Motor neuron (in vitro differentiated cells): ENCODE measurements at regions not wholly inside any gene's neighbourhood (a gene's known extent, or its start where the extent isn't known, plus 50 kb on each side); places are given as distances from the start of the nearest gene placed in this dataset.

ENCODE experiments used
- ATAC-seq, 8 experiments: fragments of 200-7000 bp; cut with Tn5 transposase; replicated peaks in 6 of 8; 2 replicates each; pipeline ENCODE4 v1.8.0; 2021; ENCODE audit warnings: mild to moderate bottlenecking in 8 of 8, moderate library complexity in 8 of 8
- H3K27ac ChIP-seq, 2 donors: fragments of 250-450 bp; sonication (Bioruptor Pico); 2 replicates each; pipeline ENCODE4 v1.9.0; 2021; ENCODE audit warnings: antibody characterized with exemption in 2 of 2, mild to moderate bottlenecking in 2 of 2, moderate library complexity in 1 of 2
- H3K4me1 ChIP-seq, 2 donors: fragments of 250-450 bp; sonication (Bioruptor Pico); replicated peaks in 1 of 2; 2 replicates each; pipeline ENCODE4 v1.6.1; 2021; ENCODE audit warnings: antibody characterized with exemption in 2 of 2, mild to moderate bottlenecking in 2 of 2, moderate library complexity in 1 of 2
- H3K4me3 ChIP-seq, 5 donors: fragments of 250-450 bp; sonication (Bioruptor Pico); 2 replicates each; pipeline ENCODE4 v1.9.0; 2021; ENCODE audit warnings: antibody characterized with exemption in 5 of 5, mild to moderate bottlenecking in 5 of 5, moderate library complexity in 4 of 5
- WGBS, 10 experiments: fragments of 450-650 bp; shearing (Covaris generic); methylation state at CpG; one replicate each; pipeline ENCODE4 v1.0.0; 2022; 5-methylcytosine and 5-hydroxymethylcytosine counted together
- in situ Hi-C, 9 experiments: fragments of 400-800 bp; cut with MboI; loops; one replicate each; pipeline ENCODE4 v1.15.0; 2021; ENCODE audit warnings: low sequenced_read_pairs in 9 of 9, low pct_unique_long_range_greater_than_20kb in 2 of 9; ENCODE audit not compliant: unreplicated experiment in 9 of 9

DNA sequence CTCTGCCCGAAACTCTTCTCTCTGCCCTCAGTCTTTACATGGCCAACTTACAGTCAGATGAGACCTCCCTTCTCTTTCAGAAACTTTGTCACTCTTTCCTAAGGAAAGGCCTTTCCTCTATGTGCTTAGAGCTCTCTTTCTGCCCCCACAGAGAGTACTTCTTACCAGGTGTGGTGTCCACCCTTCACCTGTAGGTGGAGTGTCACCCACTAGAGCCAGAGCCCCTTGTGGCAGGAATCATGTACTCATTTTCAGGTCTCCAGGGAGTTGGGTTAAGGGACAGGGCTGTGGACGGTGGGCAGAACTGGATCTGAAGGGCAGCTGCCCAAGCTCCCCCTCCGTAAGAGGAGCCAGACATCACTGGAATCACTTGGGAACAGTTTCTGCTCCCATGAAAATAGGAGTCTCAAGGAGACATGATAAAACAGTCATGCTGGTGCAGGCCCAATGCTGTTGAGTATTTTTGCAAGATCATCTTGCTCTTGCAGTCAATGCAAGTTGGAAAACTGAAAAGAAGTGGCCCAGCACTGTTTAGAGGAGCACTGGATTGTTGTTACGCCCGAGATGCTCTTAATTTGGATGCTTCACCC lies 436.7 kb downstream of the ZSWIM6 start:
- 13 to 100% (median 92%) methylated on average over 1 to 5 of the region's 5 CpGs; no CpG with 5 or more reads in 1 of the 10 experiments for WGBS, 10 experiments
- peak in 3 of 8 experiments; percentile 19 to 89 (median 41) for ATAC-seq
- H3K4me1 ChIP-seq: no peaks in the 10 kb centered on the region
- H3K4me3 ChIP-seq: no peak overlapping the region
- in situ Hi-C loops: no loop called here
- H3K27ac ChIP-seq: no peak overlapping the region

DNA sequence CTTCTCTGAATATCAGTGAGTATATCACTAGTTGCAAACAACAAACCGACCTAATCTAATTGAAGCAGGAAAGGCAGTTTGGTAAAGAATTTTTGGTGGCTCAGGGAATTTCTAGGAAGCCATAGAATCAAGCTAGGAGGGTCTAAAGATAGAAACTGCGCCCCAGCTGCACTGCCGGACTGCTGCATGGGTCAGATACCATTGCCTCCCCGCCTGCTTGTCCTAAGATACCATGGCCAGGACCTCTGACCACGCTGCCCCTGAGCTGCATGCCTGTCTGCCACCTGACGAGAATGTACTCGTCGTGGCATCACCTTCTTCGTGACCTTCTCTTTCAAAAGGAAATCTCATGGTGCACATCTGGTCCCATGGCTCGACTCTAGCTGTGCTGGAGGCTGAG lies 439.0 kb downstream of the ZSWIM6 start:
- ATAC-seq: no peak
- WGBS, 10 experiments: 0 to 95% (median 81%) methylated on average over 1 to 9 of the region's 10 CpGs; no CpG with 5 or more reads in 1 of the 10 experiments
- Histone ChIP-seq H3K4me1 (no peaks in the 10 kb centered on the region), H3K27ac (no peak overlapping the region), H3K4me3 (no peak overlapping the region)
- in situ Hi-C loops: no loop called here

DNA sequence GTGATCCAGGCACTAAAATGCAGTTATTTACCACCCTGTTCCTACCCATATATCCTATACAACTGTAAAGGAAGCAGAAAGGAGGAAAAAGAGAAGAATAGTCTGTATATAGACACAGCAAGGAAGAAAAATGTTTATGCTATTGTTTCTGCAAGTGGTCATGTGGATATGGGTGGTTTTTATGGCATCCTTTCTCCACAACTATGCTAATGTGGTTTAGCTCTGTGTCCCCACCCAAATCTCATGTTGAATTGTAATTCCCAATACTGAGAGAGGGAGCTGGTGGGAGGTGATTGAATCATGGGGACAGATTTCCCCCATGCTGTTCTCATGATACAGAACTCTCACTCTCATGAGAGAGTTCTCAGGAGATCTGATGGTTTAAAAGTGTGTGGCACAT lies 439.8 kb downstream of the ZSWIM6 start:
- peak in 2 of 8 experiments; percentile 37 to 68 for ATAC-seq
- no peak overlapping the region for H3K4me3 ChIP-seq
- no peaks in the 10 kb centered on the region for H3K4me1 ChIP-seq
- H3K27ac ChIP-seq: no peak overlapping the region
- in situ Hi-C loops: no loop called here

DNA sequence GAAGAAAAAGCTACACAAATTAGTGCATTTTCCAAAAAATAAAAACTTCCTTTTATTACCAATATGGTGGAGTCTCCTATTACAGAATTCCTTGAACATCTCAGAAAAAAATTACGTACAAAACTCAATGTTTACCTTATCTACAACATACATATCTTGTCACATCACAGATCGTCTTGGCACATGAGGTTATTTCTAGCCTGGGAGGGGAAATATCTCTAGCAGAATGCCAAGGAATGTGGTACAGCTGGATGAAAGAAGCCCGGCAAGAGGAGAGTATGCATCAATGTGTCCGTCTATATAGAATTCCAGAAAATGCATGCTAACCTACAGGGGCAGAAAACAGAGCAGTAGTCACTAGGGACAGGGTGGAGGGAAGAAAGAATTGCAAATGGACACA lies 443.8 kb downstream of the ZSWIM6 start:
- WGBS, 10 experiments: 0 to 100% (median 90%) methylated on average over 1 to 4 of the region's 4 CpGs; no CpG with 5 or more reads in 1 of the 10 experiments
- no peak for ATAC-seq
- in situ Hi-C loops: no loop called here
- Histone ChIP-seq H3K27ac (no peak overlapping the region), H3K4me1 (peaks cover 0 to 5% of the 10 kb centered on the region in 2 donors), H3K4me3 (no peak overlapping the region)

DNA sequence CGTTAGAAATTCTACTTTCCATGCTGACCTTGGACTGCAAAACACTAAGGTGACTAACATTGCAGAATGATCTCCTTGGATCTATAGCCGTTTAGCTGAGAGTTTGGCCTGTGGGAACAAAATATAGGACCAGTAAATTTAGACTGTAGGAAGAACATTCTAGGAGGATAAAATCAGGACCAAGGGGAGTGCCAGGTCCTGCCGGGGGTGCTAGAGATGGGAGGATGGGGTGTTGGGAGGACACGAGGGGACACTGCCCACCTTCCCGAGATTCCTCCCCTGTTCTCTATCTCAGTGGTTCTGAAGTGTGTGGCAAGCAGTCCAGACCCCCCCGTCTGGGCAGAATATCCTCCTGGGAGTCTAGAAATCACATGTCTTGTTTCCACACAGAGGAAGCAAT lies 445.2 kb downstream of the ZSWIM6 start:
- ATAC-seq: no peak
- in situ Hi-C loops: no loop called here
- H3K27ac ChIP-seq: no peak overlapping the region
- H3K4me1 ChIP-seq: peaks cover 0 to 5% of the 10 kb centered on the region in 2 donors
- H3K4me3 ChIP-seq: no peak overlapping the region
- 0 to 92% (median 50%) methylated on average over 1 to 6 of the region's 6 CpGs; no CpG with 5 or more reads in 1 of the 10 experiments for WGBS, 10 experiments

DNA sequence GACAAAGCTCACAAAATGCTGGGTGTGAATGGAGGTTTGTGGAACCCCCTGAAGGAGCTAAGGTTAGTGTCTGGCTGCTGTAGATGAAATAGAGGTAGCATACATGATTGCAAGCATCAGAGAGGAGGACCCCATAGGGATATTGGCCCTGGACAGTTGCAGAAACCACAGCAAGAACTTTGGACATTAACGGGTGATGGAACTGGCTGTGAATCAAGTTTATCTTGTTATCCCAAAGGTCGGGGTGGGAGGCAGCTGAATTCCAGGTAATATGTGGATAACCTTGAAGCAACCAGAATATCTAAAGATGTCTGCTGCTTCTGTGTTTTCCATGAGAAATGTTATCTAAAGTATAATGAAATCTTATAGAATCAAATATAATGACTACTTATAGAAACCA lies 447.7 kb downstream of the ZSWIM6 start:
- 20 to 100% (median 72%) methylated on average over 1 to 2 of the region's 2 CpGs; no CpG with 5 or more reads in 5 of the 10 experiments for WGBS, 10 experiments
- no peak for ATAC-seq
- Histone ChIP-seq H3K4me1 (peaks cover 0 to 9% of the 10 kb centered on the region in 2 donors), H3K4me3 (no peak overlapping the region), H3K27ac (no peak overlapping the region)
- in situ Hi-C loops: no loop called here

DNA sequence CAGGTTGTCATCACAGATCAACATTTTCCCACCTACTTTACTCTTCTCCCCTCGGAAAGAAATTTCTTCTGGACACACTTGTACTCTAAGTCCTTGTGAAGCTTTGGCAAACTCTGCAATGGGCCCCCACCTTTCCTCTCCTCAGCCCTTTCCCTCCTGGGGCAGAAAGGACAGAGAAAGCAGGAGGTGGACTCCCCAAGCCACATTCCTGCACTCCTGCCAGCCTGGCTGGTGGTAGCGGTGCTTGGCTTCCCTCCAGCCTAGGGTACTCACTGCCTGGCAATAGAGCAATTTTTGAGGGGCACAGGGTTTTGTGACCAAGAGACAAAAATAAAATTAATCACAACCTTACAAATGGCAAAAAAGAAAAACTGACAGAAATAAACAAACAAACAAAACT lies 451.4 kb downstream of the ZSWIM6 start:
- peaks cover 0 to 3% of the 10 kb centered on the region in 2 donors for H3K4me1 ChIP-seq
- H3K27ac ChIP-seq: no peak overlapping the region
- ATAC-seq: no peak
- 40 to 100% (median 73%) methylated on average over 1 to 2 of the region's 2 CpGs; no CpG with 5 or more reads in 2 of the 10 experiments for WGBS, 10 experiments
- in situ Hi-C loops: no loop called here
- H3K4me3 ChIP-seq: no peak overlapping the region

DNA sequence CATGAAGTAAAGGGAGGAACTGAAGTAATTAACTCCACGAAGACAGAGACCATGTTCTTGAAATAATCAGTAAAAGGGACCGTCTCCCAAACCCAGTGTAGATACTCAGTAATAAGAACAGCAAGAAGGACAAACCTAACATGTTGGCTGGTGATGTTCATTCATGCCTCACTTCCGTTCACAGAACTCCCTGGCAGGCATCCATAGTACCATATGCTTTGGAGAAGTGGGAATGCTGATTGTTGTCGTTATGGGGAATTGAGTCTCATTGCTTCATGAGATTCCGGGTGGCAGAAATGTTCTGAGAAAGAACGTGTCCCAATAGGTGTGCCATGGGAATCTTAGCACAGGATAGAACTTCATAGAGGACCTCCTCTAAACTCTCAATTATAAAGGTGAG lies 452.3 kb downstream of the ZSWIM6 start:
- ATAC-seq: no peak
- in situ Hi-C loops: no loop called here
- 4 to 100% (median 91%) methylated on average over 2 to 5 of the region's 6 CpGs; no CpG with 5 or more reads in 2 of the 10 experiments for WGBS, 10 experiments
- no peak overlapping the region for H3K4me3 ChIP-seq
- peaks cover 0 to 3% of the 10 kb centered on the region in 2 donors for H3K4me1 ChIP-seq
- H3K27ac ChIP-seq: no peak overlapping the region

DNA sequence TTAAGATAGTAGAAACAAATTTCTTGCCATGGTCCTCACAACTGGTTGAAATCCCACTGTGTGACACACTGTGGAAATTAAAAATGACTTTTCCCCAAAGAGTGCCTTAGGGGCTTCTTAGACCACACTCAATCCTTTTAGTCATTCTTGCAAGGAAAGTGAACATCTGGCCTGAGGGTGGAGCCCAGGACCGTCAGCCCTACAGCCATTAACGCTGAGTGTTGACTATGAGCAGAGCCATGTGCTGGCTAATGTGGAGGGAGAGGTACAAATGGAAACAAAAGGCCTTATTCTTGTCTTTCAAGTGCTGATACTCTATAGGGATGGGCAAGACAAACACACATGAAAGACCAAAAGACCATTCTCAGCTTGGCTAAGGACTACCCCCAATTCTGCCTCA lies 456.5 kb downstream of the ZSWIM6 start:
- in situ Hi-C loops: no loop called here
- WGBS, 10 experiments: 0 to 59% (median 33%) methylated on average over 1 to 2 of the region's 2 CpGs; no CpG with 5 or more reads in 4 of the 10 experiments
- Histone ChIP-seq H3K27ac (no peak overlapping the region), H3K4me1 (peaks cover 0 to 3% of the 10 kb centered on the region in 2 donors), H3K4me3 (no peak overlapping the region)
- ATAC-seq: peak in 3 of 8 experiments; percentile 51 to 97 (median 97)

DNA sequence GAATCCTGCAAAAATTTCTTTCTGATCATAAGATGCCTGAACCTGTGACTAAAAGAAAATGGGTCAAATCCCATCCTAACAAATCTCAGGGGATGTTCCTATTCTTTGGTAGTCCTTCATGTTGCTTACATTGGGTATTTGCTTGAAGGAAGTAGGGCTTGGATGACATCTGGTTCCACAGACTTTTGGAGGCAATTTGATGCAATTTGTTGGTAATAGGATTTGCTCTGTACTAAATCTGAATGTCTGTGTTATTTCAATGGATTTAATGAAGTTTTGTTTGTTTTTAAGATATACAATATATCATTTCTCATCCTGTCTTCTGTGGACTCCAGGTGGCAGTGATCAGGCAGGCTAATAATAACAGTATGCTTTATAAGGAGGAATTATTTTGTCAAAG lies 457.9 kb downstream of the ZSWIM6 start:
- Histone ChIP-seq H3K27ac (no peak overlapping the region), H3K4me1 (no peaks in the 10 kb centered on the region), H3K4me3 (no peak overlapping the region)
- in situ Hi-C loops: no loop called here
- no peak for ATAC-seq

DNA sequence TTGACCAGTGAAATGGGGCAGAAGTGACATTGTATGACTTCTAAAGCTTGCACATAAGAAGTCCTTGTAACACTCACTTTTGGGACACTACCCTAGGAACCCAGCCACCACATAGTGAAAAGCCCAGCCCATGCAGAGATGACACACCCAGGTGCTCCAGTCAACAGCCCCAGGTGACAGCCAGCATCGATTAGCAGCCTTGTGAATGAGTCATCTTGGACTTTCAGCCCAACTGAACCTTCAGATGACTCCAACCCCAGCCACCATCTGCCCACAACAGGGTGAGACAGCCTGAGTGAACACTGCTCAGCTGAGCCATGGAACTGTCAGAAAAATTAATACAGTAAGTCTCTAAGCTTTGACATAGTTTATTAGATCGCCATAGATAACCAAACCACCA lies 458.6 kb downstream of the ZSWIM6 start:
- Histone ChIP-seq H3K4me3 (no peak overlapping the region), H3K27ac (no peak overlapping the region), H3K4me1 (no peaks in the 10 kb centered on the region)
- WGBS, 10 experiments: 0 to 100% (median 80%) methylated on average over 1 to 2 of the region's 2 CpGs; no CpG with 5 or more reads in 5 of the 10 experiments
- peak in 2 of 8 experiments; percentile 40 to 49 for ATAC-seq
- in situ Hi-C loops: no loop called here

DNA sequence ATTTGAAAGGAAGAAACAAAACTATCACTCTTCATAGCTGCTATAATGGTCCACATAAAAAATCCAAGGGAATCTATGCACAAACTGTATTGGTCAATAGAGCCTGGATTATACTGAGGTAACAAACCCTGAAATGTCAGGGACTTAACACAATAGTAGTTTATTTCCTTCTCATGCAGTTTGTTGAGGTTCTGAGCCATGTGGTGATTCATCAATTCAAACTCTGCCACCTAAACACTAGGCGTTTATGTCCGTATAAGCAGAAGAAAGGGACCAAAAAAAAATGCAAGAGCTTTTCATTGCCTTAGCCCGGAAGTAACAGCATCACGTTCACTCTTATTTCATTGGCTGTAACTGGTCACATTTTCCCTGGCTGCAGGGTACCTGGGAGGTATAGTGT lies 464.7 kb downstream of the ZSWIM6 start:
- peak in 1 of 8 experiments; percentile 13 for ATAC-seq
- Histone ChIP-seq H3K4me3 (no peak overlapping the region), H3K4me1 (peaks cover 0 to under 1% of the 10 kb centered on the region in 2 donors), H3K27ac (no peak overlapping the region)
- in situ Hi-C loops: no loop called here
- WGBS, 10 experiments: 0 to 84% (median 63%) methylated on average over 1 to 4 of the region's 4 CpGs; no CpG with 5 or more reads in 3 of the 10 experiments

DNA sequence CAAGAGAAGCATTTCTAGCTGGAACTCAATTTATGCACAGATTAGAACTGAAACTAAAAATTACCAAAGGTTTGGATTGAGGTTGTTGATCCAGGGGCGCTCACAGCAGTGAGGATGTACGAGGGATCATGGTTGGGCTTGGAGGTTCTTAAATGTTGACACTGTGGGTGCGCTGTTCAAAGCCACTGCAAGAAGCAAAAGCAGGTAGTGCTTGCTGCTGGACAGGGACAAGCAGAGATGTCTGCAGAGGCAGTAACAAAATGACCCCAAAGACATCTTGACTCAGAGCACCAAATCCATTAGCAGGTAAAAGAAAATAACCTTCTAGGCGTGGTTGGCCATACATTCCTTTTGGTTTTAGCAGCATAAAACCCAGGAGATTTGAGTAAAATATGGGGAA lies 468.4 kb downstream of the ZSWIM6 start:
- Histone ChIP-seq H3K4me3 (no peak overlapping the region), H3K4me1 (peaks cover 0 to 4% of the 10 kb centered on the region in 2 donors), H3K27ac (no peak overlapping the region)
- ATAC-seq: no peak
- WGBS, 10 experiments: 0 to 93% (median 57%) methylated on average over 1 to 4 of the region's 4 CpGs; no CpG with 5 or more reads in 2 of the 10 experiments
- in situ Hi-C loops: loop anchor here in 1 of 9 experiments (25.0 kb wide), 1 partner anchor 138 kb away; no protein-coding TSS in a partner anchor

DNA sequence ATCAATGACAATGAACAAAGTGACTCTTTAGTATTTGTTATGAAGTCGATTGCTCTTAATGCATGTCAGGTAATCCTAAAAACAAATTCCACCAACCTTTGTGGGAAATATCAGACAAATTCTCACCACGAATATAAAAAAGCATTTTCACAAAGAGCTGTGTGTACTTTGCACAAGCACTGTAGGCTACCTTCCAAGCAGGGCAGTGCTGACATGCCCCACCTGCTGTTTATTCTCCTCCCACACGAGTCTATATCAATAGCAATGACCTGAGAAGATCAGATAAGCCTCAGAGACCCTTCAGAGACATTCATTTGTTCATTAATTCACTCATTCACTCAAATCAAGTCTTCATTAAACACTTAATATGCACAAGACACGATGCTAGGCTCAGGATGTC lies 469.1 kb downstream of the ZSWIM6 start:
- ATAC-seq: no peak
- 0 to 90% (median 49%) methylated on average over 1 to 4 of the region's 4 CpGs for WGBS, 10 experiments
- H3K4me3 ChIP-seq: no peak overlapping the region
- H3K4me1 ChIP-seq: peaks cover 0 to 4% of the 10 kb centered on the region in 2 donors
- H3K27ac ChIP-seq: no peak overlapping the region
- in situ Hi-C loops: loop anchor here in 1 of 9 experiments (25.0 kb wide), 1 partner anchor 139 kb away; no protein-coding TSS in a partner anchor
